ENCODE measurements at regions not wholly inside any gene's neighbourhood (a gene's known extent, or its start where the extent isn't known, plus 50 kb on each side); places are given as distances from the start of the nearest gene placed in this dataset.

GRCh38 chr5:20619591-20619990 is 631.6 kb upstream of the CDH18 start:
- Histone ChIP-seq H3K79me2 (ENCODE audit: insufficient read depth, low read length) (no peaks in the 10 kb centered on the region), H3K9me3 (ENCODE audit: insufficient read depth, low read depth, low read length) (no peaks in the 10 kb centered on the region), H3K4me2 (ENCODE audit: low read length) (no peak overlapping the region), H3K9ac (ENCODE audit: low read length) (no peak overlapping the region), H2AFZ (ENCODE audit: low read depth, low read length) (no peak overlapping the region), H3K36me3 (ENCODE audit: insufficient read depth, low read length) (no peaks in the 10 kb centered on the region), H3K4me1 (ENCODE audit: insufficient read depth, low read length) (no peaks in the 10 kb centered on the region), H3K4me3 (ENCODE audit: insufficient read depth, low read depth, low read length) (no peak overlapping the region), H3K27ac (ENCODE audit: low read depth, low read length) (no peak overlapping the region), H4K20me1 (ENCODE audit: insufficient read depth, low read length) (no peaks in the 10 kb centered on the region), H3K27me3 (ENCODE audit: insufficient read depth, low read length) (no peaks in the 10 kb centered on the region)
- no peak for DNase-seq (ENCODE audit: low read depth)
- H3K27me3 Mint-ChIP-seq (ENCODE audit: low read depth, unreplicated experiment) = no peaks in the 10 kb centered on the region
- no peaks in the 10 kb centered on the region for H3K9me3 Mint-ChIP-seq (ENCODE audit: unreplicated experiment)
- H3K27ac Mint-ChIP-seq (ENCODE audit: unreplicated experiment) = no peak overlapping the region
- H3K36me3 Mint-ChIP-seq (ENCODE audit: low read depth, unreplicated experiment) = no peaks in the 10 kb centered on the region
- no peak overlapping the region for H3K4me3 Mint-ChIP-seq (ENCODE audit: unreplicated experiment)
- TF ChIP-seq EZH2 (IDR thresholded peaks at IDR 0.05; ENCODE audit: insufficient read depth, low read length) (no peak), CTCF (IDR thresholded peaks at IDR 0.05; ENCODE audit: insufficient read depth, low read depth, low read length) (no peak)
- no peak for FAIRE-seq
- no peaks in the 10 kb centered on the region for H3K4me1 Mint-ChIP-seq (ENCODE audit: low read depth, unreplicated experiment)

DNA sequence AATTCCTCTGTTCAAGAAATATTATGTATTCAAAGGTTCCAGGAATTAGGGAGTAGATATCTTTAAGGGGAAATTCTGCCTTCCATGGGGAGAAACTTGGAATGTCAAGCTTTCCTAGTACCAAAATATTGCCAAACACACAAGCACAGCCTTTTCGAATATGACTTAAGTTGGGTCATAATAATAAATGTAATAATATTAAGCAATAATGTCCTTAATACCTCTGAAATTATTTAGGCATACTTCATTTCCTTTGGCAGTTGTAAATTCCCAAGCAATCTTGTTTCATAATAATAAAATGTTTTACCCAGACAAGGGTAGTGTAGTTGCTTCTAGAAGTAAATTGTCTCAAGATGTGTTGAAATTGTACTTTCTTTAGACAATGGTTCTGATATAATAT is 630.3 kb upstream of the CDH18 start:
- TF ChIP-seq EZH2 (IDR thresholded peaks at IDR 0.05; ENCODE audit: insufficient read depth, low read length) = no peak
- TF ChIP-seq CTCF (IDR thresholded peaks at IDR 0.05; ENCODE audit: insufficient read depth, low read depth, low read length) = no peak
- no peak overlapping the region for H2AFZ ChIP-seq (ENCODE audit: low read depth, low read length)
- no peak overlapping the region for H3K27ac Mint-ChIP-seq (ENCODE audit: unreplicated experiment)
- no peak overlapping the region for H3K4me3 ChIP-seq (ENCODE audit: insufficient read depth, low read depth, low read length)
- no peaks in the 10 kb centered on the region for H3K79me2 ChIP-seq (ENCODE audit: insufficient read depth, low read length)
- no peaks in the 10 kb centered on the region for H3K9me3 ChIP-seq (ENCODE audit: insufficient read depth, low read depth, low read length)
- H3K27ac ChIP-seq (ENCODE audit: low read depth, low read length) = no peak overlapping the region
- H3K36me3 ChIP-seq (ENCODE audit: insufficient read depth, low read length) = no peaks in the 10 kb centered on the region
- H3K36me3 Mint-ChIP-seq (ENCODE audit: low read depth, unreplicated experiment) = no peaks in the 10 kb centered on the region
- FAIRE-seq = no peak
- H3K4me2 ChIP-seq (ENCODE audit: low read length) = no peak overlapping the region
- H3K4me1 Mint-ChIP-seq (ENCODE audit: low read depth, unreplicated experiment) = no peaks in the 10 kb centered on the region
- no peaks in the 10 kb centered on the region for H3K9me3 Mint-ChIP-seq (ENCODE audit: unreplicated experiment)
- no peaks in the 10 kb centered on the region for H3K27me3 ChIP-seq (ENCODE audit: insufficient read depth, low read length)
- no peaks in the 10 kb centered on the region for H4K20me1 ChIP-seq (ENCODE audit: insufficient read depth, low read length)
- DNase-seq (ENCODE audit: low read depth) = no peak
- H3K4me3 Mint-ChIP-seq (ENCODE audit: unreplicated experiment) = no peak overlapping the region
- no peaks in the 10 kb centered on the region for H3K4me1 ChIP-seq (ENCODE audit: insufficient read depth, low read length)
- H3K9ac ChIP-seq (ENCODE audit: low read length) = no peak overlapping the region
- H3K27me3 Mint-ChIP-seq (ENCODE audit: low read depth, unreplicated experiment) = no peaks in the 10 kb centered on the region

GRCh38 chr5:20617841-20618240 is 629.8 kb upstream of the CDH18 start:
- Histone ChIP-seq H3K27me3 (ENCODE audit: insufficient read depth, low read length) (no peaks in the 10 kb centered on the region), H3K4me3 (ENCODE audit: insufficient read depth, low read depth, low read length) (no peak overlapping the region), H3K4me1 (ENCODE audit: insufficient read depth, low read length) (no peaks in the 10 kb centered on the region), H3K36me3 (ENCODE audit: insufficient read depth, low read length) (no peaks in the 10 kb centered on the region), H2AFZ (ENCODE audit: low read depth, low read length) (no peak overlapping the region), H3K27ac (ENCODE audit: low read depth, low read length) (no peak overlapping the region), H3K4me2 (ENCODE audit: low read length) (no peak overlapping the region), H3K9ac (ENCODE audit: low read length) (no peak overlapping the region), H3K9me3 (ENCODE audit: insufficient read depth, low read depth, low read length) (no peaks in the 10 kb centered on the region), H4K20me1 (ENCODE audit: insufficient read depth, low read length) (no peaks in the 10 kb centered on the region), H3K79me2 (ENCODE audit: insufficient read depth, low read length) (no peaks in the 10 kb centered on the region)
- H3K9me3 Mint-ChIP-seq (ENCODE audit: unreplicated experiment) = no peaks in the 10 kb centered on the region
- H3K4me1 Mint-ChIP-seq (ENCODE audit: low read depth, unreplicated experiment) = no peaks in the 10 kb centered on the region
- H3K27me3 Mint-ChIP-seq (ENCODE audit: low read depth, unreplicated experiment) = no peaks in the 10 kb centered on the region
- FAIRE-seq = no peak
- no peak for TF ChIP-seq CTCF (IDR thresholded peaks at IDR 0.05; ENCODE audit: insufficient read depth, low read depth, low read length)
- no peak for TF ChIP-seq EZH2 (IDR thresholded peaks at IDR 0.05; ENCODE audit: insufficient read depth, low read length)
- H3K27ac Mint-ChIP-seq (ENCODE audit: unreplicated experiment) = no peak overlapping the region
- H3K36me3 Mint-ChIP-seq (ENCODE audit: low read depth, unreplicated experiment) = no peaks in the 10 kb centered on the region
- DNase-seq (ENCODE audit: low read depth) = no peak
- H3K4me3 Mint-ChIP-seq (ENCODE audit: unreplicated experiment) = no peak overlapping the region
